Common myeloid progenitor, CD34-positive (primary cell): ENCODE measurements at regions not wholly inside any gene's neighbourhood (a gene's known extent, or its start where the extent isn't known, plus 50 kb on each side); places are given as distances from the start of the nearest gene placed in this dataset.

Experiments used
- CTCF ChIA-PET: fragments of 350-600 bp; sonication (Branson Sonifier 250); formaldehyde crosslinking; loops from one replicate; lab custom pipeline; 2021; ENCODE audit warnings: antibody characterized with exemption; lab: Charles Lee
- POLR2A ChIA-PET: fragments of 350-600 bp; sonication (Branson Sonifier 250); formaldehyde crosslinking; loops from one replicate; lab custom pipeline; 2021; ENCODE audit warnings: antibody characterized with exemption; lab: Charles Lee
- DNase-seq, 3 donors: peaks; one replicate each; pipeline versions ENCODE4 v3.0.0 to v3.0.0-alpha.2; 2013
- H3K27ac ChIP-seq, 2 experiments: 1 replicate in 1 of 2; 2 replicates in 1 of 2; pipeline ENCODE4 v1.7.0; 2013; ENCODE audit warnings: inconsistent platforms in 2 of 2, low read length in 2 of 2, mild to moderate bottlenecking in 2 of 2, low read depth in 1 of 2, moderate library complexity in 1 of 2; ENCODE audit not compliant: severe bottlenecking in 2 of 2, insufficient read depth in 1 of 2, poor library complexity in 1 of 2
- H3K27me3 ChIP-seq, 5 experiments: replicated peaks in 2 of 5; 1 replicate in 3 of 5; 2 replicates in 2 of 5; pipeline versions ENCODE4 v1.6.1 to v1.7.0; 2013; ENCODE audit warnings: low read length in 4 of 5, mild to moderate bottlenecking in 2 of 5, moderate library complexity in 2 of 5, inconsistent platforms in 1 of 5; ENCODE audit not compliant: insufficient read depth in 5 of 5, control insufficient read depth in 4 of 5
- H3K36me3 ChIP-seq, 4 experiments: 1 replicate in 2 of 4; 2 replicates in 2 of 4; pipeline versions ENCODE4 v1.6.1 to v1.7.0; 2013; ENCODE audit warnings: low read length in 3 of 4, control low read depth in 1 of 4, mild to moderate bottlenecking in 1 of 4; ENCODE audit not compliant: control insufficient read depth in 4 of 4, insufficient read depth in 4 of 4
- H3K4me1 ChIP-seq, 4 experiments: 1 replicate in 3 of 4; 2 replicates in 1 of 4; pipeline versions ENCODE4 v1.6.1 to v1.7.1; 2013; ENCODE audit warnings: low read length in 3 of 4, mild to moderate bottlenecking in 3 of 4, control low read depth in 1 of 4, inconsistent platforms in 1 of 4, moderate library complexity in 1 of 4; ENCODE audit not compliant: control insufficient read depth in 4 of 4, insufficient read depth in 4 of 4; ENCODE audit errors: control extremely low read depth in 1 of 4
- H3K4me3 ChIP-seq, 7 experiments: 1 replicate in 4 of 7; 2 replicates in 3 of 7; pipeline versions ENCODE4 v1.5.1 to v1.7.0; 2013; ENCODE audit warnings: mild to moderate bottlenecking in 7 of 7, low read length in 6 of 7, moderate library complexity in 6 of 7, inconsistent platforms in 2 of 7, low read depth in 2 of 7, control low read depth in 1 of 7; ENCODE audit not compliant: insufficient read depth in 4 of 7, control insufficient read depth in 1 of 7; ENCODE audit errors: extremely low read depth in 1 of 7
- H3K9me3 ChIP-seq, 5 experiments: 1 replicate in 4 of 5; 2 replicates in 1 of 5; pipeline versions ENCODE4 v1.6.1 to v1.7.1; 2013; ENCODE audit warnings: low read length in 4 of 5, mild to moderate bottlenecking in 2 of 5, inconsistent platforms in 1 of 5, low read depth in 1 of 5, moderate library complexity in 1 of 5; ENCODE audit not compliant: control insufficient read depth in 4 of 5, insufficient read depth in 2 of 5; ENCODE audit errors: control extremely low read depth in 1 of 5
- WGBS: methylation state at CpG from one replicate; pipeline ENCODE4 v1.1.5; 2013; ENCODE audit not compliant: insufficient coverage; 5-methylcytosine and 5-hydroxymethylcytosine counted together

GRCh38 chr2:5372141-5372540, 320.0 kb upstream of the SOX11 start:
- DNase-seq, result no peak
- H3K27ac ChIP-seq, result no peak overlapping the region
- POLR2A ChIA-PET, result no interaction called here
- H3K36me3 ChIP-seq, result no peaks in the 10 kb centered on the region
- H3K27me3 ChIP-seq, result peaks cover 0 to 14% (median 2%) of the 10 kb centered on the region in 5 experiments
- H3K9me3 ChIP-seq, result no peaks in the 10 kb centered on the region
- H3K4me3 ChIP-seq, result no peak overlapping the region
- CTCF ChIA-PET, result no interaction called here
- H3K4me1 ChIP-seq, result no peaks in the 10 kb centered on the region
- 86% methylated on average over 4 of the region's 6 CpGs for WGBS

DNA sequence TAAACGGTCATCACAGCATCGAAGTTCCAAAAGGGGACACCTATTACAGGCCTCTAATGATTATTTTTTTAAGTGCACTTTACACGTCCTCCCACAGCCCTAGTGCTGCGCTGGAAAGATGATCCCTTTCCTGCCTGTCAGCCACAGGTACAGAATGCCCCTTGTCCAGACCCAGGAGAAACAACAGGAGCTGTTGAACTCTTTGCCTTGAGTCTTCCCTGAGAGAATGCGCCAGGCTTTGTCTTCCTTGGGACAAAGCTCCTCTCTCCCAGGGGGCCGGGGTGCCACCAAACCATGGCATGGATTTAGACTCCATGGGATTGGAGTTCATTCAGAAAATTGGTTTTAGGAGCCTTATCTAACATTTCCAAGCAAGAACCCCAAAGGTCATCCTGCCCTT, 319.0 kb upstream of the SOX11 start:
- 48% methylated on average over 5 of the region's 6 CpGs for WGBS
- H3K27ac ChIP-seq, result no peak overlapping the region

DNA sequence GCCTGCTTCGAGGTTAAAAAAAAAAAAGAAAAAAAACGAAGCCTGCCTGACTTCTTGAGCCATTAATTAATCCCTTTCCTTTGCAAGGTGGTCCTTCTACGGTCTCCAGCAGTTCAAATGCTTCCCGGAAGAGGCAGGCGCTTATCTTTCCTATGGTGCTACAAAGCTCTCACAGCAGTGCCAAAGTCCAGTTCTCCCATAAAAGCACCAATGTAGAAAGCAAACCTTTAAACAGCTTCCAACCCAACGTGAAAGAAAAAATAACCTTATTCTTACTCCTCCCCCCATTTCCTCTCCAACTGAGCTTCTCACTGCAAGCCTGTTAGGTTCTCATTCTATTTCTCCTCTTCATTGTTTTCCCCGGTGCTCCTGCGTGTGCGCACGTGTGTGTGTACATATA, 317.4 kb upstream of the SOX11 start:
- H3K4me3 ChIP-seq, result no peak overlapping the region
- CTCF ChIA-PET, result interaction anchor here (0.8 kb wide), 1 partner anchor 9 kb away, joined by 3 read pairs; no protein-coding TSS in a partner anchor
- H3K9me3 ChIP-seq, result no peaks in the 10 kb centered on the region
- H3K4me1 ChIP-seq, result no peaks in the 10 kb centered on the region
- no peak overlapping the region for H3K27ac ChIP-seq
- POLR2A ChIA-PET, result no interaction called here
- WGBS, result 12% methylated on average over 9 of the region's 10 CpGs
- H3K36me3 ChIP-seq, result no peaks in the 10 kb centered on the region
- DNase-seq, result no peak
- H3K27me3 ChIP-seq, result peaks cover 0 to 14% (median 2%) of the 10 kb centered on the region in 5 experiments

More for the DNA sequence above, 319.0 kb upstream of the SOX11 start:
- H3K4me1 ChIP-seq, result no peaks in the 10 kb centered on the region
- no peak for DNase-seq
- H3K9me3 ChIP-seq, result no peaks in the 10 kb centered on the region
- H3K36me3 ChIP-seq, result no peaks in the 10 kb centered on the region
- POLR2A ChIA-PET, result no interaction called here
- H3K4me3 ChIP-seq, result no peak overlapping the region
- H3K27me3 ChIP-seq, result peaks cover 0 to 14% (median 2%) of the 10 kb centered on the region in 5 experiments
- CTCF ChIA-PET, result no interaction called here

DNA sequence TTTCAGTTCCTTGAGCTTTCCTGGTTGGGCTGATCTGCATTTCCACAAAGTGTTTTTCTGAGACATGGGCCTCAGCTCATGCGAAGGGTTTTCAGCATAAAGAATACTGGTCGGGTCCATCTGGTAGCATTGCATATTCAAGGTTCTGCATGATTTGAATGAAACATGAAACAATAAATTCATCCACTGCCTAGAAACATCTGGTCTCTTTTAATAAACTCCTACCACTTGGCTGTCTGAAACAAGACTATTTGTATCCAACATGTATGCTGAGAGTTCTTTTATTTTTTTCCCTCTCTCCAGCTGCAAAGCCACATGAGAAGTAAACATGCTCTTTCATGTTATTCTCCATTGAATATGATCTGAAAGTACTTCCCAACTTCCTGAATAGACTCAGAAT, 314.9 kb upstream of the SOX11 start:
- Histone ChIP-seq H3K4me1 (no peaks in the 10 kb centered on the region), H3K36me3 (no peaks in the 10 kb centered on the region), H3K27me3 (peaks cover 0 to 14% (median 2%) of the 10 kb centered on the region in 5 experiments), H3K9me3 (no peaks in the 10 kb centered on the region), H3K4me3 (no peak overlapping the region), H3K27ac (no peak overlapping the region)
- DNase-seq, result no peak
- CTCF ChIA-PET, result no interaction called here
- POLR2A ChIA-PET, result no interaction called here
- WGBS, result 83% methylated on average over 1 of the region's 2 CpGs

DNA sequence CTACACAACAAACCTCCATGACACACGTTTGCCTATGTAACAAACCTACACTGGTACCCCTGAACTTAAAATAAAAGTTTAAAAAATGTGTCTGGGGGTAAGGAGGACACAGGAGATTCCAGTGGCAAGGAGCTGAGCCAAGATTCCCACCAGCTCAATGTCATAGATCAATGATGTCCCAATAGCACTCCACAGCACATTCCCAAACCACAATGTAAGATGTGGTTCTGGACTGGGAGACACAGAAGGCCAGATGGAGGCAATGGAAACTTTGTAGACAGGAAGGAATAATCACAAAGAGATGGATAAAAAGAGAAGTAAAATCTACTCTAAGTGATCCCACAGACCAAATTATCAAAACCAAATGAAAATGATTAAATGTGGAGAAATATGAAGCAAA, 312.4 kb upstream of the SOX11 start:
- WGBS, result no CpG with 5 or more reads among the region's 1 CpG
- Histone ChIP-seq H3K27me3 (peaks cover 0 to 4% (median 0%) of the 10 kb centered on the region in 5 experiments), H3K27ac (no peak overlapping the region), H3K4me3 (no peak overlapping the region), H3K9me3 (no peaks in the 10 kb centered on the region), H3K4me1 (no peaks in the 10 kb centered on the region), H3K36me3 (no peaks in the 10 kb centered on the region)
- POLR2A ChIA-PET, result no interaction called here
- CTCF ChIA-PET, result interaction anchor here (0.7 kb wide), 1 partner anchor 210 kb away, joined by 3 read pairs; no protein-coding TSS in a partner anchor
- no peak for DNase-seq

DNA sequence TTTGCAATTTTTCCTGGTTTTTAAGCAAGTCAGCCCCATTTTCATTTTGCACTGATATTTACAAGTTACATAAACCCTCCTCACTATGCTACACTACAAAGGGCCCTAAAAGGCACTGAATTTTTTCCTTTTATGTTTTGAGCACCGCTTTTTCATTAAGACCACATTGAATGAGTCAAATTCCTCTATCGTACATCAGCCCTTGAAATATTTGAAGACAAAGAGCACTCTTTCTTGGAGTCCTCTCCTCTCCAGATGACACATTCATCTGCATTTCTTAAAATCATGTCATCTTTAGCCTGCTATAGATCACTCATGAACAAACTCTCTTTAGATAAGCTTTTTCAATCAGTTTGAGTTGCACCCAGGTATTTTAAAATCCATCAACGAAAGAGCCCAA, 306.6 kb upstream of the SOX11 start:
- H3K4me3 ChIP-seq, result no peak overlapping the region
- no peaks in the 10 kb centered on the region for H3K36me3 ChIP-seq
- ChIA-PET CTCF (no interaction called here), POLR2A (no interaction called here)
- no peak for DNase-seq
- WGBS, result 97% methylated on average over 3 of the region's 3 CpGs
- no peak overlapping the region for H3K27ac ChIP-seq
- H3K9me3 ChIP-seq, result no peaks in the 10 kb centered on the region
- no peaks in the 10 kb centered on the region for H3K4me1 ChIP-seq
- H3K27me3 ChIP-seq, result no peaks in the 10 kb centered on the region

DNA sequence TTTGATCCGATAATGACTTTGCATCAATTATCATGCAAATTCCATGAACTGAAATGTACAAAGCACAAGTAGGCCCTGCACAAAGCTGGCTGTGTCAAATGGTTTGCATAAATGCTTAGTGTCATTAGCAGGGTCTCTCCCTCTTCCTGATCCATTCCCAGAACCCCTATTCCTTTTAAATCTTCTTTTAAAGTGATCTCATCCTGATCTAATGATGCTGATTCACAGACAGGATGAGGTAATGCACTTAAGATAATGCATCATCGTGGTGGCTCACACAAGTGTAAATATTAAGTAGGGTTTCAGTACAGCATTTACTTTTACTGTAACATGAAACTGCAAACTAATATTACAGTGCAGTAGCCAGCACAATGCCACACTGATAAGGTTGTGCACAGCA, 304.8 kb upstream of the SOX11 start:
- Histone ChIP-seq H3K4me3 (no peak overlapping the region), H3K36me3 (no peaks in the 10 kb centered on the region), H3K4me1 (no peaks in the 10 kb centered on the region), H3K27ac (no peak overlapping the region), H3K9me3 (no peaks in the 10 kb centered on the region), H3K27me3 (no peaks in the 10 kb centered on the region)
- ChIA-PET CTCF (no interaction called here), POLR2A (no interaction called here)
- DNase-seq, result no peak
- no CpG with 5 or more reads among the region's 2 CpGs for WGBS
